ENCODE measurements at regions not wholly inside any gene's neighbourhood (a gene's known extent, or its start where the extent isn't known, plus 50 kb on each side); places are given as distances from the start of the nearest gene placed in this dataset.

- TF ChIP-seq EP300 (IDR thresholded peaks at IDR 0.05) (no peak), CTCF (IDR thresholded peaks at IDR 0.05) (no peak)
Observed at GRCh38 chr5:125551797-125552196, 805.4 kb upstream of the ZNF608 start.

Measured in tibial nerve (tissue), 4 donors.